ENCODE measurements at regions not wholly inside any gene's neighbourhood (a gene's known extent, or its start where the extent isn't known, plus 50 kb on each side); places are given as distances from the start of the nearest gene placed in this dataset.

- DNase-seq = no peak
- no peaks in the 10 kb centered on the region for H3K36me3 ChIP-seq
- TF ChIP-seq POLR2AphosphoS5 (IDR thresholded peaks at IDR 0.05) (no peak), POLR2A (IDR thresholded peaks at IDR 0.05) (no peak), CTCF (IDR thresholded peaks at IDR 0.05 in 8 of 11, conservative IDR thresholded peaks at IDR 0.05 in 3 of 11) (no peak)
- H3K27me3 ChIP-seq (replicated peaks in 1 of 7) = no peaks in the 10 kb centered on the region
- WGBS, 5 donors = 67 to 76% (median 72%) methylated on average over 4 of the region's 4 CpGs
- H3K4me1 ChIP-seq = no peaks in the 10 kb centered on the region
- intact Hi-C loops (cut with DNase I; ENCODE audit: low total_unique reads) = no loop called here
- H3K4me3 ChIP-seq = no peak overlapping the region
- no peak overlapping the region for H3K27ac ChIP-seq
- H3K9me3 ChIP-seq = no peaks in the 10 kb centered on the region
Observed at GRCh38 chr6:126718600-126719327, 378.8 kb downstream of the CENPW start.

GRCh38 chr6:126720304-126720703 lies 380.4 kb downstream of the CENPW start:
- Histone ChIP-seq H3K4me3 (no peak overlapping the region), H3K36me3 (no peaks in the 10 kb centered on the region), H3K9me3 (no peaks in the 10 kb centered on the region), H3K27ac (no peak overlapping the region), H3K4me1 (no peaks in the 10 kb centered on the region), H3K27me3 (replicated peaks in 1 of 7) (no peaks in the 10 kb centered on the region)
- TF ChIP-seq CTCF (IDR thresholded peaks at IDR 0.05 in 8 of 11, conservative IDR thresholded peaks at IDR 0.05 in 3 of 11) = no peak
- TF ChIP-seq POLR2AphosphoS5 (IDR thresholded peaks at IDR 0.05) = no peak
- no peak for TF ChIP-seq POLR2A (IDR thresholded peaks at IDR 0.05)
- intact Hi-C loops (cut with DNase I; ENCODE audit: low total_unique reads) = no loop called here
- no peak for DNase-seq

GRCh38 chr6:126721581-126722160 lies 381.8 kb downstream of the CENPW start:
- TF ChIP-seq POLR2AphosphoS5 (IDR thresholded peaks at IDR 0.05) = no peak
- no peak for TF ChIP-seq POLR2A (IDR thresholded peaks at IDR 0.05)
- TF ChIP-seq CTCF (IDR thresholded peaks at IDR 0.05 in 8 of 11, conservative IDR thresholded peaks at IDR 0.05 in 3 of 11) = no peak
- intact Hi-C loops (cut with DNase I; ENCODE audit: low total_unique reads) = no loop called here
- no peaks in the 10 kb centered on the region for H3K4me1 ChIP-seq
- no peak overlapping the region for H3K4me3 ChIP-seq
- no peaks in the 10 kb centered on the region for H3K36me3 ChIP-seq
- H3K27me3 ChIP-seq (replicated peaks in 1 of 7) = no peaks in the 10 kb centered on the region
- H3K27ac ChIP-seq = no peak overlapping the region
- WGBS, 5 donors = 76 to 94% (median 83%) methylated on average over 1 of the region's 1 CpG
- DNase-seq = no peak
- peaks cover 0 to 11% (median 4%) of the 10 kb centered on the region in 8 donors for H3K9me3 ChIP-seq

GRCh38 chr6:126722411-126722810 lies 382.5 kb downstream of the CENPW start:
- H3K36me3 ChIP-seq = no peaks in the 10 kb centered on the region
- TF ChIP-seq CTCF (IDR thresholded peaks at IDR 0.05 in 8 of 11, conservative IDR thresholded peaks at IDR 0.05 in 3 of 11) (no peak), POLR2A (IDR thresholded peaks at IDR 0.05) (no peak), POLR2AphosphoS5 (IDR thresholded peaks at IDR 0.05) (no peak)
- H3K27me3 ChIP-seq (replicated peaks in 1 of 7) = no peaks in the 10 kb centered on the region
- no peaks in the 10 kb centered on the region for H3K4me1 ChIP-seq
- peaks cover 0 to 18% (median 7%) of the 10 kb centered on the region in 8 donors for H3K9me3 ChIP-seq
- no peak overlapping the region for H3K4me3 ChIP-seq
- intact Hi-C loops (cut with DNase I; ENCODE audit: low total_unique reads) = no loop called here
- 61 to 82% (median 74%) methylated on average over 2 of the region's 2 CpGs for WGBS, 5 donors
- no peak overlapping the region for H3K27ac ChIP-seq
- no peak for DNase-seq

All from spleen (tissue), 11 donors.